MM.1S (cell line): ENCODE measurements at regions not wholly inside any gene's neighbourhood (a gene's known extent, or its start where the extent isn't known, plus 50 kb on each side); places are given as distances from the start of the nearest gene placed in this dataset.
A peak's percentile ranks its signal among the peaks of the same experiment; 100 is the strongest.

Experiments used
- DNase-seq: peaks from one replicate; pipeline ENCODE4 v3.0.0-alpha.2; 2015
- H2AFZ ChIP-seq: fragments of 300-600 bp; sonication (generic); 2 replicates; pipeline ENCODE4 v1.6.0; 2016; ENCODE audit warnings: antibody characterized with exemption, low read length
- H3F3A ChIP-seq: fragments of 300-600 bp; sonication (generic); 2 replicates; pipeline ENCODE4 v1.6.1; 2016; ENCODE audit warnings: mild to moderate bottlenecking, antibody characterized with exemption, low read length, moderate library complexity, mixed read lengths; ENCODE audit not compliant: insufficient read depth
- H3K27ac ChIP-seq: fragments of 300-600 bp; sonication (generic); 2 replicates; pipeline ENCODE4 v1.5.1; 2016; ENCODE audit warnings: mild to moderate bottlenecking, low read length
- H3K27me3 ChIP-seq: fragments of 300-600 bp; sonication (generic); replicated peaks from 2 replicates; pipeline ENCODE4 v1.6.0; 2016; ENCODE audit warnings: low read length; ENCODE audit not compliant: insufficient read depth
- H3K36me3 ChIP-seq: fragments of 300-600 bp; sonication (generic); replicated peaks from 2 replicates; pipeline ENCODE4 v1.6.1; 2016; ENCODE audit warnings: mild to moderate bottlenecking, low read length, mixed read lengths; ENCODE audit not compliant: insufficient read depth
- H3K4me1 ChIP-seq: fragments of 300-600 bp; sonication (generic); 2 replicates; pipeline ENCODE4 v1.6.1; 2016; ENCODE audit warnings: low read length, mixed read lengths
- H3K4me2 ChIP-seq: fragments of 300-600 bp; sonication (generic); 2 replicates; pipeline ENCODE4 v1.6.0; 2016; ENCODE audit warnings: low read depth, low read length
- H3K4me3 ChIP-seq: fragments of 300-600 bp; sonication (generic); 2 replicates; pipeline ENCODE4 v1.5.1; 2016; ENCODE audit warnings: low read length, mixed read lengths
- H3K79me2 ChIP-seq: fragments of 300-600 bp; sonication (generic); 2 replicates; pipeline ENCODE4 v1.6.1; 2016; ENCODE audit warnings: mixed run types, low read length, mixed read lengths
- H3K9ac ChIP-seq: fragments of 300-600 bp; sonication (generic); 2 replicates; pipeline ENCODE4 v1.6.1; 2016; ENCODE audit warnings: low read length, mixed read lengths
- H3K9me2 ChIP-seq: fragments of 300-600 bp; sonication (generic); replicated peaks from 2 replicates; pipeline ENCODE4 v1.6.1; 2016; ENCODE audit warnings: mild to moderate bottlenecking, low read length, mixed read lengths; ENCODE audit not compliant: insufficient read depth
- H3K9me3 ChIP-seq: fragments of 300-600 bp; sonication (generic); replicated peaks from 2 replicates; pipeline ENCODE4 v1.6.1; 2016; ENCODE audit warnings: mild to moderate bottlenecking, low read length, mixed read lengths; ENCODE audit not compliant: insufficient read depth
- H4K20me1 ChIP-seq: fragments of 300-600 bp; sonication (generic); 2 replicates; pipeline ENCODE4 v1.6.1; 2016; ENCODE audit warnings: mild to moderate bottlenecking, low read length, moderate library complexity, mixed read lengths; ENCODE audit not compliant: insufficient read depth
- CTCF ChIP-seq: fragments of 300-600 bp; sonication (generic); IDR thresholded peaks from 2 replicates; pipeline ENCODE4 v1.5.1; 2016; ENCODE audit warnings: antibody characterized with exemption, low read length, mixed read lengths
- EZH2 ChIP-seq: fragments of 300-600 bp; sonication (generic); optimal IDR thresholded peaks from 2 replicates; pipeline ENCODE3; 2017; ENCODE audit warnings: low read depth, mild to moderate bottlenecking, antibody characterized with exemption, low read length, mixed read lengths
- EZH2phosphoT487 ChIP-seq: fragments of 300-600 bp; sonication (generic); IDR thresholded peaks from 2 replicates; pipeline ENCODE4 v1.6.1; 2018; ENCODE audit warnings: antibody characterized with exemption, low read length

GRCh38 chr2:145538661-145539350 lies 1018.9 kb upstream of the ZEB2 start:
- no peaks in the 10 kb centered on the region for H3K36me3 ChIP-seq
- no peak overlapping the region for H2AFZ ChIP-seq
- H3K9ac ChIP-seq: no peak overlapping the region
- no peaks in the 10 kb centered on the region for H3F3A ChIP-seq
- H3K4me3 ChIP-seq: no peak overlapping the region
- DNase-seq: no peak
- TF ChIP-seq EZH2 (no peak), EZH2phosphoT487 (no peak), CTCF (no peak)
- no peaks in the 10 kb centered on the region for H3K9me3 ChIP-seq
- H3K4me2 ChIP-seq: no peak overlapping the region
- no peak overlapping the region for H3K27ac ChIP-seq
- H3K9me2 ChIP-seq: no peaks in the 10 kb centered on the region
- H3K4me1 ChIP-seq: no peaks in the 10 kb centered on the region
- H3K79me2 ChIP-seq: no peaks in the 10 kb centered on the region
- H4K20me1 ChIP-seq: no peaks in the 10 kb centered on the region
- H3K27me3 ChIP-seq: no peaks in the 10 kb centered on the region

DNA sequence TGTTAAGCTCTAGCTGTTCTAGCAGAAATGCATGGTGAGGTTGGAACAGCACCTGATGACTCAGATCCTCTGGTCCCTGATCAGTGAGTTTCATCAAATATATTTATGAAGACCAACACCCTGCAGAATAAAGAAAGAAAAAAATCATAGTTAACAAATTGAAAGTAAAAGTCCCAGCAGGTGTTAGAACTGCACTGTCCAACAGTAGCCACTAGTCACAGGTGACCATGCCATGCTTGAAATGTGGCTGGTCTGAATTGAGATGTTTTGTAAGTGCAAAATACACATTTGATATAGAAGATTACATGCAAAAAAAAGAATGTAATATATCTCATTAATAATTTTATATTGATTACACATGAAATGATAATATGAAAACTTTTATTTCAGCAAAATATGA lies 1010.7 kb upstream of the ZEB2 start:
- Histone ChIP-seq H3K4me1 (no peaks in the 10 kb centered on the region), H3K4me3 (no peak overlapping the region), H4K20me1 (no peaks in the 10 kb centered on the region), H3K27ac (no peak overlapping the region), H3K9ac (no peak overlapping the region), H3K9me2 (no peaks in the 10 kb centered on the region), H3K36me3 (no peaks in the 10 kb centered on the region), H3K79me2 (no peaks in the 10 kb centered on the region), H3F3A (no peaks in the 10 kb centered on the region), H3K4me2 (no peak overlapping the region), H3K9me3 (no peaks in the 10 kb centered on the region), H2AFZ (no peak overlapping the region), H3K27me3 (no peaks in the 10 kb centered on the region)
- TF ChIP-seq EZH2phosphoT487 (no peak), EZH2 (no peak), CTCF (no peak)
- peak; percentile 26 for DNase-seq

DNA sequence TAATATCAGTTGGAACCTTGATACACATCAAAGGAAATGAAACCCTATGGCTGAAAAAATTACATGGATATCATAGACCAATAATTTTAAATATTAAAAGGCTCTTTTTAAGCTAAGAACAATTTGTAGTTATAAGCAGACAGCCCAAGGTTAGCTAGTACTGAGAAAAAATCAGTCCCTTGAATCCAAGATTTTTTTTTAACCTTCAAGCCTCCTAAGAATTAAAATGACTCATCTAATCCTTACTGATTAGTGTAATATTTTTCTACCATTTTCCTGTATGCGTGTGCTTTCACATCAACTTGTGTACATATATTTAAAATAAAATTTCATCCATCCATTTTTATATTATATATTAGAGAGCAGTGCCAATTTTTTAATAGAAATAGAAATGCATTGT lies 1004.9 kb upstream of the ZEB2 start:
- Histone ChIP-seq H3F3A (no peaks in the 10 kb centered on the region), H3K79me2 (no peaks in the 10 kb centered on the region), H3K36me3 (no peaks in the 10 kb centered on the region), H3K9me2 (no peaks in the 10 kb centered on the region), H3K27ac (no peak overlapping the region), H3K9ac (no peak overlapping the region), H2AFZ (no peak overlapping the region), H3K4me1 (no peaks in the 10 kb centered on the region), H3K4me3 (no peak overlapping the region), H3K4me2 (no peak overlapping the region), H4K20me1 (no peaks in the 10 kb centered on the region), H3K9me3 (no peaks in the 10 kb centered on the region), H3K27me3 (no peaks in the 10 kb centered on the region)
- DNase-seq: no peak
- TF ChIP-seq EZH2phosphoT487 (no peak), CTCF (no peak), EZH2 (no peak)
